ENCODE measurements at regions not wholly inside any gene's neighbourhood (a gene's known extent, or its start where the extent isn't known, plus 50 kb on each side); places are given as distances from the start of the nearest gene placed in this dataset.

DNA sequence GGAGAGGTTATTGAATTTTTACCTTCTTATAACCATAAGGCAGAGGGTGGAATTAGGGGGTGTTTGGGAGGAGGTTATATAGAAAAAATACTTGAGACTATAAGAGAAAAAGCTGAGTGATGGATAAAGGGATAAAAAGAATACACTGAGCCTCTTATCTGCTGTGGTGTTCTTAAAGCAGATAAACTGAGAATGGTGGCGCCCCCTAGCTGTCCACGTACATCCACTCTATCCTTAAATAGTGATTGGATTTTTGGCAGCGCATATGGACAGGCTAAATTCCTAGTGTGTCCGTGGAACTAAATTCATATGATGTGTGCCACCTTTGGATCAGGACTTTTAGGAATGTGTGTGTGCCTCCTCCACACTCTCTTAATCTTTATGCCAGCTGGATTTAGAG is 121.1 kb downstream of the OXSM start:
- TF ChIP-seq, protein P1, sequence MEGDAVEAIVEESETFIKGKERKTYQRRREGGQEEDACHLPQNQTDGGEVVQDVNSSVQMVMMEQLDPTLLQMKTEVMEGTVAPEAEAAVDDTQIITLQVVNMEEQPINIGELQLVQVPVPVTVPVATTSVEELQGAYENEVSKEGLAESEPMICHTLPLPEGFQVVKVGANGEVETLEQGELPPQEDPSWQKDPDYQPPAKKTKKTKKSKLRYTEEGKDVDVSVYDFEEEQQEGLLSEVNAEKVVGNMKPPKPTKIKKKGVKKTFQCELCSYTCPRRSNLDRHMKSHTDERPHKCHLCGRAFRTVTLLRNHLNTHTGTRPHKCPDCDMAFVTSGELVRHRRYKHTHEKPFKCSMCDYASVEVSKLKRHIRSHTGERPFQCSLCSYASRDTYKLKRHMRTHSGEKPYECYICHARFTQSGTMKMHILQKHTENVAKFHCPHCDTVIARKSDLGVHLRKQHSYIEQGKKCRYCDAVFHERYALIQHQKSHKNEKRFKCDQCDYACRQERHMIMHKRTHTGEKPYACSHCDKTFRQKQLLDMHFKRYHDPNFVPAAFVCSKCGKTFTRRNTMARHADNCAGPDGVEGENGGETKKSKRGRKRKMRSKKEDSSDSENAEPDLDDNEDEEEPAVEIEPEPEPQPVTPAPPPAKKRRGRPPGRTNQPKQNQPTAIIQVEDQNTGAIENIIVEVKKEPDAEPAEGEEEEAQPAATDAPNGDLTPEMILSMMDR (IDR thresholded peaks at IDR 0.05) = peak in 6 of 12 donors; percentile 4 to 43 (median 16)
- no peak for TF ChIP-seq POLR2A (IDR thresholded peaks at IDR 0.05)
